GM19099 (cell line): ENCODE measurements at regions not wholly inside any gene's neighbourhood (a gene's known extent, or its start where the extent isn't known, plus 50 kb on each side); places are given as distances from the start of the nearest gene placed in this dataset.

Experiments used
- POLR2A ChIP-seq: IDR thresholded peaks from 3 replicates; pipeline ENCODE4 v1.6.1; 2011; ENCODE audit warnings: low read depth; ENCODE audit not compliant: insufficient read length; ENCODE audit errors: extremely low read depth

GRCh38 chr12:94867066-94867855 is 136.2 kb downstream of the NDUFA12 start:
- no peak for TF ChIP-seq POLR2A

DNA sequence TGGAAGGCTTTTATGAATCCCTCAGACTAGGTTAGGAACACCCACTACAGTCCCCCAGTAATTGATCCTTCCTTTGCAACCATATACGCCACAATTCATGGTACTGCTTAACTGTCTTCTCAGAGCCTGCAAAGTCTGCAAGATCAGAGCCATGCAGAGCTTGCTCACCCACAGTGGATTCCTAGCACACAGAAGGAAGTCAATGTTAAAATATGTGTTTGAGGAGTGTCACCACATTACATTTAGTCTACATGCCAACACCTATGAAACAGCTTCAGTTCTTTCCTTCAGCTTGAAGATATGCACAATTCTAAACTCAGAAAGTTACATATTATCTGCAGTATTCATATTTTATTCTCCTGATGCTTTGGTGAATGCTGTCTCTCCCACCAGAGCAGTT is 138.5 kb downstream of the NDUFA12 start:
- TF ChIP-seq POLR2A, result no peak

GRCh38 chr12:94863321-94864035 is 140.0 kb downstream of the NDUFA12 start:
- TF ChIP-seq POLR2A, result no peak

DNA sequence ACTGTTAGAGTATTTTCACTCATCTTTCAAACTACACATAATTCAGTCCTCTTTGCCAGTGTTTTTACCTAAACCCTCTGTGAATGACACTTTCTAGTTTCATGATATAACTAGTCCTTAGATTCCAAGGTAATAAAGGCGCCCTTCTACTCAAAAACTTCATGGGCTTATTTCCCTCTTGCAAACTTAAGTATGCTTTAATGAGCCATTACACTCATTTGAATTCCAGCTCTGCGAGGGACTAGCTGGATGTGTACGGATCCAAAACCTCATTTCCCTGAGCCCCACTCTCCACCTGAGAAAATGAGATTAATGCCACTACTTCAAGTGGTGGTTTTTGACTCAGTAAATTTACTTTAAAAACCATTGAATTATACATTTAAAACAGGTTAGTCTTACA is 141.1 kb downstream of the NDUFA12 start:
- no peak for TF ChIP-seq POLR2A

GRCh38 chr12:94856324-94856723 is 147.2 kb downstream of the NDUFA12 start:
- no peak for TF ChIP-seq POLR2A

GRCh38 chr12:94855853-94856252 is 147.6 kb downstream of the NDUFA12 start:
- TF ChIP-seq POLR2A, result no peak

- no peak for TF ChIP-seq POLR2A
These were observed 152.0 kb downstream of the NDUFA12 start for GRCh38 chr12:94851396-94852028.

- TF ChIP-seq POLR2A, result no peak
These were observed 154.0 kb downstream of the NDUFA12 start for GRCh38 chr12:94849411-94849976.

DNA sequence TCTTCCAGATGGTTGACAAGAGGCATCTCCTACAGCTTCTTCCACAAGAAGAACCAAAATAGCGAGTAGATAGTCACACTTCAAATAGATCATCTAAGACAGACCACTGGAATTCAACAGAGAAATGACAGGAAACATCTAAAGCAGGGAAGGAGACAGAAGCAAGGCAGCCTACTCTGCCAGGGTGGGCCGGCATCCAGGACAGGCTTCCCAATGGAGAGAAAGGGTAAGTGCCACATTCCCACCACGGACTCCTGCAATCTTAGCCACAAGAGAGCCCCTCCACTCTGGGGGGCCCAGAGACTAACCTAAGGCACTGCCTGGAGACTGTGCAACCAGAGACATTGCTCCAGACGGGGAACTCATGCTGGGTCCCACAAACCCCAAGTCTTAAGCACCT is 154.5 kb downstream of the NDUFA12 start:
- no peak for TF ChIP-seq POLR2A

DNA sequence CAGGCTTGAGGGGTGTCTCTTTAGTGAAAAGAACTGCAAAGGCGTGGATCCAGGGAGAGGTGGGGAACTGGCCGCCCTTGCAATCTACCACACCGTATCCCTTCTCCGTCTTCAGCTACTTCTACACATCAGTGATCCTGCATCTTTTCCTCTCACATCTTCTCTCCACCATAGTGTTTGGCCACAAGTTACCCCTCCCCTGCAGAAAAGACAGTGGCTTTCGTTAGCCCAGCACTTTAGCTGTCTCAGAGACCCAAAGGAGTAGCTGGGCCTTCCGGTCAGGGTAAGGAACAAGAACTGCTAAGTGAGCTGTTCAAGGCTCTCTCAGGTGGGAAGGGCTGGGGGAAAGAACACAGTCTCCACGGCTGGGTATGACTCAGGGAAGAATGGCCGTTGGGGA is 158.4 kb downstream of the NDUFA12 start:
- TF ChIP-seq POLR2A, result no peak

- TF ChIP-seq POLR2A, result no peak
These were observed 159.0 kb downstream of the NDUFA12 start for GRCh38 chr12:94844452-94844851.

- no peak for TF ChIP-seq POLR2A
These were observed 161.4 kb downstream of the NDUFA12 start for GRCh38 chr12:94841904-94842610.

DNA sequence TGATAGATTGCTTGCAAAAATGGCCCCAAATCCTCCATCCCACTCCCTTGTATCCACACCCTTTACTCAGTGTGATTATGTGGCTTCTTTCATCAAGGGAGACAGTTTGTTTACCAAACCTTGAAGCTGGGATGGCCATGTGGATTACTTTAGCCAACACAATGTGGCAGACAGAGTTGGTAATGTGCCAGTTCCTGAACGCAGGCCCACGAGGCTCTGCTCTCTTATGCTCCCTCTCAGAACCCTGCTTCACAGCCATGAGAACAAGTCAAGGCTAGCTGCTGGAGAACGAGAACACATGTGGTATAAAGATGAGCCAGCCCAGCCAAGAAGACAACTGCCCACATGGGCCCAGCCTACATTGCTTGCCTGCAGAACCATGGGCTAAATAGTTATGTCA is 162.3 kb downstream of the NDUFA12 start:
- no peak for TF ChIP-seq POLR2A

DNA sequence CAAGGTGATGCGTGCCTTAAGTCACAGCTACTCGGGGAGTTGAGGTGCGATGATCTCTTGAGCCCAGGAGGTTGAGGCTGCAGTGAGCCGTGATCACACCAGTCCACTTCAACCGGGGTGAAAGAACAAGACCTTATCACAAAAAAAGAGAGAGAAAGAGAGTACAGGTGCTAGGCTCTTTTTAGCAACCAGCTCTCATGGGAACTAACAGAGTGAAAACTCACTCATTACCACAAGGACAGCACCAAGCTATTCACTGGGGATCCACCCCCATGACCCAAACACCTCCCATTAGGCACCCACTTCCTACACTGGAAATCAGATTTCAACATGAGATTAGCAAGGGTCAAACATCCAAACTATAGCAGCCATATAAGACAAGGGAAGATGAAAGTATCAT is 164.2 kb downstream of the NDUFA12 start:
- no peak for TF ChIP-seq POLR2A
